Heart left ventricle (tissue), 16 donors: ENCODE measurements at regions not wholly inside any gene's neighbourhood (a gene's known extent, or its start where the extent isn't known, plus 50 kb on each side); places are given as distances from the start of the nearest gene placed in this dataset.
"Not testable (repeated sequence)": the region's sequence is repeated elsewhere in the genome, so short reads cannot be mapped to it uniquely, and the experiment has no call there.

Source experiments
- ATAC-seq, 4 donors: fragments of 200-7000 bp; cut with Tn5 transposase; one replicate each; pipeline ENCODE4 v1.9.1; 2020 to 2022; ENCODE audit warnings: moderate library complexity in 4 of 4, mild to moderate bottlenecking in 3 of 4, moderate number of reproducible peaks in 1 of 4
- DNase-seq, 5 donors: peaks; one replicate each; pipeline ENCODE4 v3.0.0-alpha.2; 2020
- H3K27ac ChIP-seq, 12 donors: fragments of 200-600 bp; sonication (generic) in 4 of 12; one replicate each; pipeline versions ENCODE4 v1.5.0 to v1.8.0; 2016 to 2022; ENCODE audit warnings: mild to moderate bottlenecking in 2 of 12
- H3K27me3 ChIP-seq, 9 donors: fragments of 200-600 bp; sonication (generic) in 2 of 9; one replicate each; pipeline versions ENCODE4 v1.5.1 to v1.8.0; 2016 to 2022; ENCODE audit warnings: mild to moderate bottlenecking in 3 of 9
- H3K36me3 ChIP-seq, 9 donors: fragments of 200-600 bp; sonication (generic) in 2 of 9; one replicate each; pipeline versions ENCODE4 v1.5.0 to v1.8.0; 2018 to 2022; ENCODE audit warnings: mild to moderate bottlenecking in 2 of 9
- H3K4me1 ChIP-seq, 12 donors: fragments of 200-600 bp; sonication (generic) in 4 of 12; one replicate each; pipeline versions ENCODE4 v1.5.0 to v1.8.0; 2016 to 2022; ENCODE audit warnings: mild to moderate bottlenecking in 3 of 12
- H3K4me3 ChIP-seq, 12 donors: fragments of 200-600 bp; sonication (generic) in 4 of 12; one replicate each; pipeline versions ENCODE4 v1.5.0 to v1.8.0; 2017 to 2022; ENCODE audit warnings: mild to moderate bottlenecking in 9 of 12, moderate library complexity in 4 of 12
- H3K9me3 ChIP-seq, 12 donors: fragments of 200-600 bp; sonication (generic) in 4 of 12; one replicate each; pipeline versions ENCODE4 v1.5.0 to v1.8.0; 2016 to 2022; ENCODE audit warnings: mild to moderate bottlenecking in 1 of 12
- POLR2A ChIP-seq, 2 donors: fragments of 450-650 bp; IDR thresholded peaks; one replicate each; pipeline ENCODE4 v1.6.1; 2017; ENCODE audit warnings: antibody characterized with exemption in 2 of 2, mild to moderate bottlenecking in 2 of 2, moderate library complexity in 2 of 2
- WGBS, 4 donors: extraction: QIAGEN DNeasy Blood & Tissue Kit in 2 of 4; methylation state at CpG; one replicate each; pipeline versions ENCODE4 v1.1.5 to v1.1.7; 2013 to 2018; 5-methylcytosine and 5-hydroxymethylcytosine counted together
- intact Hi-C, 10 donors: fragments of 100-400 bp; cut with DNase I; formaldehyde crosslinking; loops; one replicate each; pipeline versions ENCODE4 v1.11.1 to v1.14.2; 2022
- TF ChIP-seq, protein P1 (sequence below), 12 donors: fragments of 200-600 bp; sonication (generic) in 4 of 12; IDR thresholded peaks; one replicate each; pipeline versions ENCODE4 v1.5.0 to v1.8.0; 2018 to 2022; ENCODE audit warnings: antibody characterized with exemption in 12 of 12, mild to moderate bottlenecking in 5 of 12
- donor health status: ischemic (EF 13 %, LVEDD 7.1; RV severe dilation, severe dysfunction).
- donor health status: healthy with polysubstance abuse.
- donor health status: DM: no; HTN: yes; CAD: no.
- donor health status: DM: no; HTN: no; CAD: no.
- donor health status: ischemic (EF 25% LVEDD 6.9; RV normal size, moderate dysfunction).
- donor health status: ischemic (EF 25% LVEDD 5.7; RV mildly dilated, moderate dysfunction).
- donor health status: healthy.
- donor health status: DM: yes; HTN: yes; CAD: no.
- donor health status: ischemic (EF 35%, LVEDD 5.7; RV mildly dilated, moderate dysfunction).
- donor health status: nonischemic (EF 11% LVEDD 7.7; RV severe dilation, severe dysfunction).
- donor health status: DM: yes; HTN: yes; CAD: no.
- donor health status: PGD.
- donor health status: ischemic (EF 29% LVEDD 5.4; RV normal size, mild dysfunction).
- donor health status: nonischemic (EF 23%, LVEDD 6.1; RV moderate dilation, normal function).

- H3K36me3 ChIP-seq, result no peaks in the 10 kb centered on the region
- peaks cover 0 to 23% (median 0%) of the 10 kb centered on the region in 12 donors for H3K4me1 ChIP-seq
- DNase-seq, result no peak
- peaks cover 0 to 6% (median 0%) of the 10 kb centered on the region in 9 donors for H3K27me3 ChIP-seq
- no peaks in the 10 kb centered on the region for H3K9me3 ChIP-seq
- no peak for ATAC-seq
- intact Hi-C loops, result no loop called here
- TF ChIP-seq POLR2A (IDR thresholded peaks at IDR 0.05), result no peak
- TF ChIP-seq, protein P1, sequence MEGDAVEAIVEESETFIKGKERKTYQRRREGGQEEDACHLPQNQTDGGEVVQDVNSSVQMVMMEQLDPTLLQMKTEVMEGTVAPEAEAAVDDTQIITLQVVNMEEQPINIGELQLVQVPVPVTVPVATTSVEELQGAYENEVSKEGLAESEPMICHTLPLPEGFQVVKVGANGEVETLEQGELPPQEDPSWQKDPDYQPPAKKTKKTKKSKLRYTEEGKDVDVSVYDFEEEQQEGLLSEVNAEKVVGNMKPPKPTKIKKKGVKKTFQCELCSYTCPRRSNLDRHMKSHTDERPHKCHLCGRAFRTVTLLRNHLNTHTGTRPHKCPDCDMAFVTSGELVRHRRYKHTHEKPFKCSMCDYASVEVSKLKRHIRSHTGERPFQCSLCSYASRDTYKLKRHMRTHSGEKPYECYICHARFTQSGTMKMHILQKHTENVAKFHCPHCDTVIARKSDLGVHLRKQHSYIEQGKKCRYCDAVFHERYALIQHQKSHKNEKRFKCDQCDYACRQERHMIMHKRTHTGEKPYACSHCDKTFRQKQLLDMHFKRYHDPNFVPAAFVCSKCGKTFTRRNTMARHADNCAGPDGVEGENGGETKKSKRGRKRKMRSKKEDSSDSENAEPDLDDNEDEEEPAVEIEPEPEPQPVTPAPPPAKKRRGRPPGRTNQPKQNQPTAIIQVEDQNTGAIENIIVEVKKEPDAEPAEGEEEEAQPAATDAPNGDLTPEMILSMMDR (IDR thresholded peaks at IDR 0.05), result no peak
- H3K4me3 ChIP-seq, result no peak overlapping the region
- WGBS, 4 donors, result 81 to 83% (median 82%) methylated on average over 16 of the region's 16 CpGs
- no peak overlapping the region for H3K27ac ChIP-seq
Observed at GRCh38 chr2:241966647-241967466, 97.3 kb downstream of the RTP5 start.

GRCh38 chr2:241967467-241968144, 98.1 kb downstream of the RTP5 start:
- H3K36me3 ChIP-seq, result no peaks in the 10 kb centered on the region
- no peak for DNase-seq
- TF ChIP-seq, protein P1 (IDR thresholded peaks at IDR 0.05), result no peak
- TF ChIP-seq POLR2A (IDR thresholded peaks at IDR 0.05), result no peak
- H3K4me1 ChIP-seq, result peaks cover 0 to 23% (median 0%) of the 10 kb centered on the region in 12 donors
- no peaks in the 10 kb centered on the region for H3K9me3 ChIP-seq
- intact Hi-C loops, result no loop called here
- H3K4me3 ChIP-seq, result no peak overlapping the region
- no peak overlapping the region for H3K27ac ChIP-seq
- ATAC-seq, result no peak
- peaks cover 0 to 6% (median 0%) of the 10 kb centered on the region in 9 donors for H3K27me3 ChIP-seq
- WGBS, 4 donors, result 90 to 93% (median 92%) methylated on average over 17 of the region's 17 CpGs

DNA sequence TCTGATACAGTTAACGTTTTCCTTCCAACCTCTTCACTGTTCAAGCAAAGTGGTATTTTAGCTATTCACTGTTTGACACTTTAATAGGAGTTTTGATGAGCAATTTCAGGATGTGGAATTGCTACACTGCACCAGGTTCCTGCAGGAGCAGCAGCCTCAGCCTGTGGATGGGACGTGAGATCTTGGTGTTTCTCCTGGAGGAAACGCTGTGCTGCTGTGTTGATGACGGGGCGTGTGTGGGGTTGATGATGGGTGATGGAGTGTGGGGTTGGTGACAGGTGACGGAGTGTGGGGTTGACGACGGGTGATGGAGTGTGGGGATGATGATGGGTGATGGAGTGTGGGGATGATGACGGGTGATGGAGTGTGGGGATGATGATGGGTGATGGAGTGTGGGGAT, 98.9 kb downstream of the RTP5 start:
- TF ChIP-seq POLR2A (IDR thresholded peaks at IDR 0.05), result no peak
- TF ChIP-seq, protein P1 (IDR thresholded peaks at IDR 0.05), result no peak
- intact Hi-C loops, result no loop called here
- WGBS, 4 donors, result 92 to 94% (median 94%) methylated on average over 9 of the region's 9 CpGs
- no peaks in the 10 kb centered on the region for H3K9me3 ChIP-seq
- peaks cover 0 to 6% (median 0%) of the 10 kb centered on the region in 9 donors for H3K27me3 ChIP-seq
- H3K36me3 ChIP-seq, result no peaks in the 10 kb centered on the region
- H3K4me3 ChIP-seq, result no peak overlapping the region
- ATAC-seq (no peak), DNase-seq (no peak)
- H3K27ac ChIP-seq, result no peak overlapping the region
- peaks cover 0 to 23% (median 0%) of the 10 kb centered on the region in 12 donors for H3K4me1 ChIP-seq

DNA sequence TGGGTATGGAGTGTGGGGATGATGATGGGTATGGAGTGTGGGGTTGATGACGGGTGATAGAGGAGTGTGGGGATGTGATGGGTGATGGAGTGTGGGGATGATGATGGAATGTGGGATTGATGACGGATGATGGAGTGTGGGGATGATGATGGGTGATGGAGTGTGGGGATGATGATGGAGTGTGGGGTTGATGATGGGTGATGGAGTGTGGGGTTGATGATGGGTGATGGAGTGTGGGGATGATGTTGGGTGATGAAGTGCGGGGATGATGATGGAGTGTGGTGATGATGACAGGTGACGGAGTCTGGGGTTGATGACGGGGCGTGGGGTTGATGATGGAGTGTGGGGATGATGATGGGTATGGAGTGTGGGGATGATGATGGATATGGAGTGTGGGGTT, 99.7 kb downstream of the RTP5 start:
- intact Hi-C loops, H3K9me3 ChIP-seq, DNase-seq, ATAC-seq, H3K27me3 ChIP-seq, H3K36me3 ChIP-seq, H3K4me3 ChIP-seq, H3K27ac ChIP-seq: not testable (repeated sequence)
- peaks cover 0 to 23% (median 0%) of the 10 kb centered on the region in 12 donors for H3K4me1 ChIP-seq
- 88 to 98% (median 97%) methylated on average over 6 of the region's 6 CpGs for WGBS, 4 donors
